NCI-H748 (cell line): ENCODE measurements at regions not wholly inside any gene's neighbourhood (a gene's known extent, or its start where the extent isn't known, plus 50 kb on each side); places are given as distances from the start of the nearest gene placed in this dataset.

ENCODE experiments used
- DNase-seq: peaks from one replicate; lab custom pipeline; 2025; ENCODE audit not compliant: unreplicated experiment; lab: John Stamatoyannopoulos, UW

GRCh38 chrX:806586-806985 is 176.0 kb downstream of the SHOX start:
- DNase-seq: no peak

- no peak for DNase-seq
Observed at GRCh38 chrX:805988-806387, 175.4 kb downstream of the SHOX start.

- DNase-seq: no peak
Observed at GRCh38 chrX:805103-805670, 174.6 kb downstream of the SHOX start.

- DNase-seq: no peak
Observed at GRCh38 chrX:802846-803245, 172.3 kb downstream of the SHOX start.

- DNase-seq: no peak
Observed at GRCh38 chrX:799808-800207, 169.2 kb downstream of the SHOX start.

- no peak for DNase-seq
Observed at GRCh38 chrX:794311-794710, 163.7 kb downstream of the SHOX start.

- no peak for DNase-seq
Observed at GRCh38 chrX:793216-793770, 162.7 kb downstream of the SHOX start.

GRCh38 chrX:791479-792034 is 161.0 kb downstream of the SHOX start:
- no peak for DNase-seq

GRCh38 chrX:790783-791360 is 160.3 kb downstream of the SHOX start:
- no peak for DNase-seq

- DNase-seq: no peak
Observed at GRCh38 chrX:790041-790506, 159.5 kb downstream of the SHOX start.

- no peak for DNase-seq
Observed at GRCh38 chrX:789096-789495, 158.5 kb downstream of the SHOX start.

GRCh38 chrX:786441-786881 is 155.9 kb downstream of the SHOX start:
- no peak for DNase-seq

- DNase-seq: no peak
Observed at GRCh38 chrX:784829-785228, 154.2 kb downstream of the SHOX start.

GRCh38 chrX:781224-782204 is 150.9 kb downstream of the SHOX start:
- DNase-seq: no peak

- DNase-seq: no peak
Observed at GRCh38 chrX:776529-777230, 146.1 kb downstream of the SHOX start.

- no peak for DNase-seq
Observed at GRCh38 chrX:776061-776460, 145.5 kb downstream of the SHOX start.

GRCh38 chrX:774536-774935 is 143.9 kb downstream of the SHOX start:
- DNase-seq: no peak

GRCh38 chrX:773292-774025 is 142.9 kb downstream of the SHOX start:
- no peak for DNase-seq

- DNase-seq: no peak
Observed at GRCh38 chrX:771536-771935, 140.9 kb downstream of the SHOX start.

GRCh38 chrX:769796-770195 is 139.2 kb downstream of the SHOX start:
- DNase-seq: no peak
